Liver (tissue), 3 donors: ENCODE measurements at regions not wholly inside any gene's neighbourhood (a gene's known extent, or its start where the extent isn't known, plus 50 kb on each side); places are given as distances from the start of the nearest gene placed in this dataset.
"Not testable (repeated sequence)": the region's sequence is repeated elsewhere in the genome, so short reads cannot be mapped to it uniquely, and the experiment has no call there.

ENCODE experiments used
- EGR1 ChIP-seq, 2 donors: IDR thresholded peaks; 2 replicates each; pipeline ENCODE4 v1.6.1; 2016 to 2018; ENCODE audit warnings: antibody characterized with exemption in 2 of 2, low read depth in 2 of 2
- FOXA1 ChIP-seq: IDR thresholded peaks from 2 replicates; pipeline ENCODE4 v1.6.1; 2016; ENCODE audit warnings: antibody characterized with exemption
- FOXA2 ChIP-seq: IDR thresholded peaks from 2 replicates; pipeline ENCODE4 v1.6.1; 2016; ENCODE audit warnings: antibody characterized with exemption
- GABPA ChIP-seq, 2 donors: IDR thresholded peaks in 1 of 2; conservative IDR thresholded peaks in 1 of 2; 2 replicates each; pipeline ENCODE4 v1.6.1; 2016; ENCODE audit warnings: antibody characterized with exemption in 2 of 2, mild to moderate bottlenecking in 1 of 2, moderate library complexity in 1 of 2
- HNF4A ChIP-seq, 2 donors: conservative IDR thresholded peaks; 2 replicates each; pipeline ENCODE4 v1.6.1; 2016; ENCODE audit warnings: antibody characterized with exemption in 2 of 2, mild to moderate bottlenecking in 2 of 2
- HNF4G ChIP-seq: IDR thresholded peaks from 2 replicates; pipeline ENCODE4 v1.6.1; 2016; ENCODE audit warnings: antibody characterized with exemption
- JUND ChIP-seq, 2 donors: IDR thresholded peaks; 2 replicates each; pipeline ENCODE4 v1.6.1; 2016; ENCODE audit warnings: antibody characterized with exemption in 2 of 2
- MAX ChIP-seq: IDR thresholded peaks from 2 replicates; pipeline ENCODE4 v1.6.1; 2016; ENCODE audit warnings: antibody characterized with exemption
- REST ChIP-seq: IDR thresholded peaks from 2 replicates; pipeline ENCODE4 v1.6.1; 2016; ENCODE audit warnings: antibody characterized with exemption, mild to moderate bottlenecking
- RXRA ChIP-seq, 2 donors: IDR thresholded peaks; 2 replicates each; pipeline ENCODE4 v1.6.1; 2017 to 2018; ENCODE audit warnings: antibody characterized with exemption in 2 of 2, mild to moderate bottlenecking in 1 of 2
- YY1 ChIP-seq: IDR thresholded peaks from 2 replicates; pipeline ENCODE4 v1.6.1; 2016; ENCODE audit warnings: antibody characterized with exemption, mild to moderate bottlenecking
- TF ChIP-seq, protein P1 (sequence below): fragments of 150-350 bp; IDR thresholded peaks from 2 replicates; pipeline ENCODE4 v1.5.1; 2017; ENCODE audit warnings: improper control_type of control experiment, low read depth, low read length; ENCODE audit not compliant: missing input control
- donor health status: healthy.
- donor health status: healthy.

- TF ChIP-seq, protein P1, sequence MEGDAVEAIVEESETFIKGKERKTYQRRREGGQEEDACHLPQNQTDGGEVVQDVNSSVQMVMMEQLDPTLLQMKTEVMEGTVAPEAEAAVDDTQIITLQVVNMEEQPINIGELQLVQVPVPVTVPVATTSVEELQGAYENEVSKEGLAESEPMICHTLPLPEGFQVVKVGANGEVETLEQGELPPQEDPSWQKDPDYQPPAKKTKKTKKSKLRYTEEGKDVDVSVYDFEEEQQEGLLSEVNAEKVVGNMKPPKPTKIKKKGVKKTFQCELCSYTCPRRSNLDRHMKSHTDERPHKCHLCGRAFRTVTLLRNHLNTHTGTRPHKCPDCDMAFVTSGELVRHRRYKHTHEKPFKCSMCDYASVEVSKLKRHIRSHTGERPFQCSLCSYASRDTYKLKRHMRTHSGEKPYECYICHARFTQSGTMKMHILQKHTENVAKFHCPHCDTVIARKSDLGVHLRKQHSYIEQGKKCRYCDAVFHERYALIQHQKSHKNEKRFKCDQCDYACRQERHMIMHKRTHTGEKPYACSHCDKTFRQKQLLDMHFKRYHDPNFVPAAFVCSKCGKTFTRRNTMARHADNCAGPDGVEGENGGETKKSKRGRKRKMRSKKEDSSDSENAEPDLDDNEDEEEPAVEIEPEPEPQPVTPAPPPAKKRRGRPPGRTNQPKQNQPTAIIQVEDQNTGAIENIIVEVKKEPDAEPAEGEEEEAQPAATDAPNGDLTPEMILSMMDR = not testable (repeated sequence)
- TF ChIP-seq YY1; REST; MAX; FOXA2; FOXA1; GABPA (IDR thresholded peaks at IDR 0.05 in 1 of 2, conservative IDR thresholded peaks at IDR 0.05 in 1 of 2); HNF4G; RXRA (IDR thresholded peaks at IDR 0.05); EGR1 (IDR thresholded peaks at IDR 0.05; ENCODE audit: low read depth in 2 of 2); HNF4A (conservative IDR thresholded peaks at IDR 0.05); JUND (IDR thresholded peaks at IDR 0.05): not testable (repeated sequence)
Observed at GRCh38 chr12:102666176-102666575, 185.8 kb upstream of the IGF1 start.
